Kidney epithelial cell (primary cell): ENCODE measurements at regions not wholly inside any gene's neighbourhood (a gene's known extent, or its start where the extent isn't known, plus 50 kb on each side); places are given as distances from the start of the nearest gene placed in this dataset.
"Not testable (repeated sequence)": the region's sequence is repeated elsewhere in the genome, so short reads cannot be mapped to it uniquely, and the experiment has no call there.

Source experiments
- DNase-seq: peaks from one replicate; pipeline ENCODE4 v3.0.0-alpha.2; 2010; ENCODE audit warnings: low read depth
- H3K27me3 ChIP-seq: 2 replicates; pipeline ENCODE4 v1.6.0; 2011; ENCODE audit warnings: low read length; ENCODE audit not compliant: control insufficient read depth, insufficient read depth
- H3K36me3 ChIP-seq: 2 replicates; pipeline ENCODE4 v1.5.1; 2011; ENCODE audit warnings: low read length; ENCODE audit not compliant: control insufficient read depth, insufficient read depth
- H3K4me3 ChIP-seq: 2 replicates; pipeline ENCODE4 v1.5.1; 2011; ENCODE audit warnings: low read depth, mild to moderate bottlenecking, control low read depth, low read length
- CTCF ChIP-seq: IDR thresholded peaks from 2 replicates; pipeline ENCODE4 v1.5.1; 2011; ENCODE audit warnings: mild to moderate bottlenecking, moderate library complexity, low read length, control low read depth, inconsistent platforms; ENCODE audit not compliant: insufficient read depth, poor library complexity, severe bottlenecking

- no peaks in the 10 kb centered on the region for H3K36me3 ChIP-seq
- TF ChIP-seq CTCF, result no peak
- H3K27me3 ChIP-seq, result no peaks in the 10 kb centered on the region
- no peak for DNase-seq
- H3K4me3 ChIP-seq, result no peak overlapping the region
Observed at GRCh38 chr6:139738801-139739455, 364.5 kb upstream of the CITED2 start.

- H3K27me3 ChIP-seq, result no peaks in the 10 kb centered on the region
- TF ChIP-seq CTCF, result no peak
- no peak overlapping the region for H3K4me3 ChIP-seq
- no peaks in the 10 kb centered on the region for H3K36me3 ChIP-seq
- no peak for DNase-seq
Observed at GRCh38 chr6:139736325-139736906, 362.0 kb upstream of the CITED2 start.

- H3K27me3 ChIP-seq, result no peaks in the 10 kb centered on the region
- H3K4me3 ChIP-seq, result no peak overlapping the region
- DNase-seq, result peak; percentile 70
- no peaks in the 10 kb centered on the region for H3K36me3 ChIP-seq
- no peak for TF ChIP-seq CTCF
Observed at GRCh38 chr6:139732451-139732850, 358.0 kb upstream of the CITED2 start.

- H3K36me3 ChIP-seq, result no peaks in the 10 kb centered on the region
- no peak for TF ChIP-seq CTCF
- no peak overlapping the region for H3K4me3 ChIP-seq
Observed at GRCh38 chr6:139730340-139730974, 356.0 kb upstream of the CITED2 start.

GRCh38 chr6:139728876-139729427, 354.5 kb upstream of the CITED2 start:
- no peak for TF ChIP-seq CTCF
- Histone ChIP-seq H3K4me3 (no peak overlapping the region), H3K27me3 (no peaks in the 10 kb centered on the region), H3K36me3 (no peaks in the 10 kb centered on the region)
- no peak for DNase-seq

More at GRCh38 chr6:139730340-139730974, 356.0 kb upstream of the CITED2 start:
- H3K27me3 ChIP-seq, result no peaks in the 10 kb centered on the region
- no peak for DNase-seq

- not testable (repeated sequence) for H3K27me3 ChIP-seq, DNase-seq, H3K4me3 ChIP-seq, H3K36me3 ChIP-seq
Observed at GRCh38 chr6:139726272-139726671, 351.8 kb upstream of the CITED2 start.
